DMS153 treated with DMSO at 0.1 percent for 48 hours (cell line): ENCODE measurements at regions not wholly inside any gene's neighbourhood (a gene's known extent, or its start where the extent isn't known, plus 50 kb on each side); places are given as distances from the start of the nearest gene placed in this dataset.

Experiments
- DNase-seq: peaks from one replicate; lab custom pipeline; 2025; ENCODE audit not compliant: unreplicated experiment; lab: John Stamatoyannopoulos, UW

DNA sequence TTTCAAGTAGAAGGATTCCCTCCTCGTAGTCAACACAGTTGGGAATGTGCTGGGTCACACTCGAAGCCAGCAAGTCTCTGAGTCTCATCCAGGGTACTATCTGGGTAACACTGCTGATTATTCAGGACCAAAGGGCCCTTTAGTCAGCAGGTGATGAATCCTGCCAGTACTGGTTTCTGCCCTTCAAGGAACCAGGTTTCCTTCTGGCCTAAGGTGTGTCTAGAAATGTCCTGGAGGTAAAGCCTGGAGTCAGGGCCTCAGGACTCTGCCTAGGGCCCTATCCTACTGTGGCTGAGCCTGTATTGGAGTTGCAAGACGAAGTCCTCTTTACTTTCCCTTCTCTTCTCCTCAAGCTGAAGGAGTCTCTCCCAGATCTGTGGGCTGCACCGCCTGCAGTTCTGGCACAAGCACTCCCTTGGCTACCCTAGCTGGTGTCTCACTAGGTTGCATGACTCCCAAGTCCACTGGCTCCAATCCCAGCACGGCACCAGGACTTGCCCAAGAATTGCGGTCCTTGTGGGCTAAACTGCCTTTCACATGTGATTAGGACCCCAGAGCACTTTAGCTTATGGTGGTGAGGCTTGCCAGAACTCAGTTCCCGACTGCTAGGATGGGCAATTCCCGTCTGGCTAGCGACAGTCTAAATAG is 193.7 kb upstream of the PDE3A start:
- DNase-seq = no peak

DNA sequence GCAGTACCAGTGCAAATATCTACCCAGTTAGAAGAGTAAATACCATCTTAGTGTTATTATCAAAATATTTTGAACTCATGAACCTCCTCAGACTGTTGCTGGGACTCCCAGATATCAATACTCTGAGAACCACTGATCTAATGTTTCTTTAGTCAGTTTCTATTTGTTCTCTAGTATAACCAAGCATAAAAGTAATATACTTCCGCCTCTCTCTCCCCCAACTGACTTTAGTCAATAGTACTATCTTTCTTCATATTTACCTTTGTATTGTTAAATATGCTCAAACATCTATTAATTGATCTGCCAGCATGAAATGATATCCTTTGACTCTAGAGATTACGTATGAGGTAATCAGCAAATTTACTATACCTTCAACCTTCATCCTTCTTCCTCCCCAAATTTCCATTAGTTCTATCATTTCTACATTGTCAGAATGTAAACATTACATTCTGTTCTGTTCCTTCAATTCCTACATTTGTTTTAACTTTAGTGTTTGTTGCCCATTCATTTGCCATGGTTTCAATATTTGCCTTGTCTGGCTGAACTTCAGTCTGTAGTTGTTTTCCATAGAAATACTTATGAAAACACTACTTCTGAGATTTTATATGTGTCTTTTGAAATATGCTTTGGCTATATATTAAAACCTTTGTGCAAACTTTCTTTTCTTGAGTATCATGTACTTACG is 192.5 kb upstream of the PDE3A start:
- DNase-seq = no peak

DNA sequence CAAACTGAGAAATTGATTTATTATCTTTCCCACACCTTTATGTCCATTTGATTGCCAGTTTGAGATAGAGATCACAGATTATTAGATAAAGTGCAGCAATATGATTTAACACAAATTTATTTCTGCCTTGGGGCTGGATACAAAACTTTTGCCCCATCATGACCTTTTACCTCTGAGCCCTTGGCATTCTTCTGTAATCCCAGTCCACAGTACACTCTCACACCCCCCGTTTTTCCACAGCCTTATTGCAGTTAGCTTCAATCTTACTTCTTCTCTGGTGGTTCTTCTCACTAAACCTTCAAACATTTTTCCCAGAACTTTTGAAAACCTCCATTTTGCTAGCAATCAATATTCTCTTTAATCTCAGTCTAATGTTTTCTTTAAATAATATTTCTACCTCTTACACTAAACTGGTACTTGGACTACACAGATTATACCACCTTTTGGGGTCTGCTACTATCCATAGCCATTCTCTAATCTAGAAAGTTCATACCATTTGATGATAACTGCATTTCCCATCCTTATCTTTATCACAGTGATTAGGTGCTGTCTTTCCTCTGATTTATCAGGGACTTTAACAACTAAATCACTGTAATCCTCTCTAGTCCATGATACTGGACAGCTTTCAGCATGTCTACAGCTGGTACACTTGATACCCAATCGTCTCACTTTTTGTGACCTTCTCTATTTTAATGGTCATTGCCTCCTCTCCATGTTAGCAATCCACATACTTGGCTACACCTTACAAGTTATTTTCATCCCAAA is 186.7 kb upstream of the PDE3A start:
- DNase-seq = no peak

DNA sequence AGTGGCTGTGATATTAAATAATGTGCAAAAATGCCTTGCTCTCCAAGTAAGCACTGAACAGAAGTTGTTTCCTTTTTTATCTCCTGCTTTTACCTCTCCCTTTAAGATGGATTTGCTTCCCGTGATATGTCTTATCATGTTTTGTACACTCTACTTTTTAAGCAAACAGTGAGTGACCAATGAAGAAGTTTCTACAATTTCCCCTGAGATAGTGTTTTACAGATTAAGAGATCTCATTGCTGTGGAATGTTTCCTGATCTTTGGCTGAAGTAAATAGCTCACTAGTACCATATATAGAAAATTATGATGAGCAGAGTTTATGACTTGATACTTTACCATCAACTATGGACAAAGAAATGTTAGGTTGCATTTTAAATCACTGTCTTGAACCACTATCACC is 184.8 kb upstream of the PDE3A start:
- no peak for DNase-seq

DNA sequence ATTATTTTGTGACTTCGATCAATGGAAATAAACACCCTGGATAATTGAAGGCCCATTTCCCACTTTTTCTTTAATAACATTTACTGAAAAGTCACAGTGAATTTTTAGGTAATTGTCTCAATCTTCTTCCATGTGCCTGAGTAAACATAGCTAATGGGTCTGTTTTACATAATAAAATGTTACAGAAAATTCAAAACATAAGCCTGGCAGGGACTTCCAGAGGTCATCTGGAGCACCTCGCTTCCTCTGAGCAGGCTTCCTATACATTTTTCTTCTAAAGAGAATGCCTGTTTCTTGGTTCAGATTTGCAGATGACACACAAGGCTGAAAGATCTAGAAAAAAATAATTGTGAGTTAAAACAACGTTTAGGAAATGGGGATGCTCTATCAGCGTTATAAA is 183.8 kb upstream of the PDE3A start:
- DNase-seq = no peak

DNA sequence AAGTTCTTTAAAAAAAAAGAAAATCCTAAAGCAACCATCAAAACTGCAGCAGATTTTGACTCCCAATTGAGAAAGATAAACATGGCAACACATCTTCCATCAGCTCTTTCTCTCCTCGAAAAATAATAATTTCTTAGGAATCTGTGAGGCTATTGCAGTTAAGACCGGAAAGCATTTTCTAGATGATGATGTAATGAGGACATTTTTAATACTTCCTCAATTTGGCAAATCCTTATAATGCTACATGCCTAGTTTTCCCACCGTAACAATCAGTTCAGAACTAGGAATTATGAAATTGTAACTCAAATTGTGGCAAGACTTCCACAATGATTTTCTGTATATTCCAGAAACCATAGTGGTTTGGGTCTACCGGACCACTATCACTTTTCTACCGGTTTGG is 180.9 kb upstream of the PDE3A start:
- no peak for DNase-seq

DNA sequence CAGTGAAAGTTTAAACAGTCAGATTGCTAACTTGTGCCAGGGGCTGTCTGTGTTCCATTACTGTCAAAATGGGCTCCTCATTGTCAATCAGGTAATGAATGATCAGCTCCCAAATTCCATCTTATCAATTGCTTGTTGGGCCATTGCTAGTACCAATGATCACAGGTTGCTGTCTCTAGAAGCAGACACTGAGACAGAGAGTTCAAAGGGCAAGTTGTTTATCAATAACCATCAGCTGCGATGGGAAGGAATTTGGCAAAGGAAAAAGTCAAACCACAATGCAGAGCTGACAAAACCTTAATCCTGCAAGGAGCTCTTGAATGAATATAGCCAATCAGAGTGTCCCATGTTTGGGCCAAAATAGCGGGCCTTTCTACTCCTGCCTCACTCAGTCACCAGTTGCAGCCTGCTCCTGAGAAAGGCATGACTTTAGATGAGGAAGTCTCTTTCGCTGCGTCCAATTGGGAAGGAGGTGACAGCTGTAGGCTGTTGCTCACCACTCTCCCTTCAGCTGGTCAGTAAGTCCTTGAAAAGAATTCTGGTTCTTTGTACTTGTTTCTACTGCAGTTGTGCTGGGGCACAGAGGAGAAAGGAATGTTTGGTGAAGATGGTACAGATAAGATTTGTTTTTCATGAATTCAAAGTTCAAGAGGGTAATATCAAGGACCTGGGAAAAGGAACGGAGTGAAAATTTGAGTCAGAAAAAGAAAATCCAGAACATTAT is 179.2 kb upstream of the PDE3A start:
- no peak for DNase-seq

DNA sequence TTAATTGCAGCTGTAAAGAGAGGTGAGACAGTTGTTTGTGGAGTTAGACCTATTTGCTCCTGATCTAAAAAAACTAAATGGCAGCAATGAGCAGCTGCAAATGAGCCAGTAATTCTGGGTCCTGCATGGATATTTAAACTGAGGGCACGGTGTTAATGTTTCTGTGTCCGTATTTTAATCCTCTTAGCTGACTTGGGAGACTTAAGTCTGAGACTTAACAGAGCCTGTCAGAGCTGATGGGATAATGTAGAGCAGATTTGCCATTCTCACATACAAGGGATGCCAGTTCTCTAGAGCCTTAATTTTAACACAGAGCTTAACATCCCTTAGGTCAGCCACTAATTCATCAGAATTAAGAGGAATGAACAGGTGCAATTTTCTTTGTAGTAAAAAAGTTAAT is 178.6 kb upstream of the PDE3A start:
- DNase-seq = no peak

DNA sequence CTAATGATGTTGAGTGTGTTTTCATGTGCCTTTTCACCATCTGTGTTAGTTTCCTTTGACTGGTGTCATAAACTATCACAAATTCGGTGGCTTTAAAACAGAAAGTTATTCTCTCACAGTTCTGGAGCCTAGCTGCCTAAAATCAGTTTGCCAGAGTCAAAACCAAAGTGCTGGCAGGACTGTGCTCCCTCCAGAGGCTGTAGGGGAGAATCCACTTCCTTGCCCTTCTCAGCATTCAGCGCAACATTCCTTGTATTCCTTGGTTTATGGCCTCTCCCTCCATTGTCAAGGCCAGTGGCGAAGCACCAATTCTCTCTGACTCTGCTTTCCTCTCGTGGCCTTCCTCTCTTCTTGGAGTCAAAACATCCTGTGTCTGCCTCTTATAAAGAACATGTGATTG is 174.2 kb upstream of the PDE3A start:
- DNase-seq = no peak

DNA sequence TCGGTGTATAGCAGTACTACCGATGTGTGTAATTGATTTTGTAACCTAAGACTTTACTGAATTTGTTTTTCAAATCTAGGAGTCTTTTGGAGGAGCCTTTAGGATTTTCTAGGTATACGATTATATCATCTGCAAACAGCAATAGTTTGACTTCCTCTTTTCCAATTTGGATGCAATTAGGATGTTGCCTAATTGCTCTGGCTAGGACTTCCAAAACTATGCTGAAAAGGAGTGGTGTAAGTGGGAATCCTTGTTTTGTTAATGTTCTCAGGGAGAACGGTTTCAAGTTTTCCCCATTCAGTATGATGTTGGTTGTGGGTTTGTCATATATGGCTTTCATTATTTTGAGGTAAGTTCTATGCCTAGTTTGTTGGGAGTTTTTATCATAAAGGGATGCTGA is 171.6 kb upstream of the PDE3A start:
- DNase-seq = no peak

DNA sequence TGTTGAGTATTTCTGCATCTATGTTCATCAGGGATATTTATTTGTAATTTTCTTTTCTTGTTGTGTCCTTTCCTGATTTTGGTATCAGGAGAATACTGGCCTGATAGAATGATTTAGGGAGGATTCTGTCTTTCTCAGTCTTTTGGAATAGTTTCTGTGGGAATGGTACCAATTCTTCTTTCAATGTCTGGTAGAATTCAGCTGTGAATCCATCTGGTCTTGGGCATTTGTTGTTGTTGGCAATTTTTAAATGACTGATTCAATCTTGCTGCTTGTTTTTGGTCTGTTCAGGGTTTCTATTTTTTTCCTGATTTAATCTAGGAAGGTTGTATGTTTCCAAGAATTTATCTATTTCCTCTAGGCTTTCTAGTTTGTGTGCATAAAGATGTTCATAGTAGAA is 170.9 kb upstream of the PDE3A start:
- DNase-seq = no peak

DNA sequence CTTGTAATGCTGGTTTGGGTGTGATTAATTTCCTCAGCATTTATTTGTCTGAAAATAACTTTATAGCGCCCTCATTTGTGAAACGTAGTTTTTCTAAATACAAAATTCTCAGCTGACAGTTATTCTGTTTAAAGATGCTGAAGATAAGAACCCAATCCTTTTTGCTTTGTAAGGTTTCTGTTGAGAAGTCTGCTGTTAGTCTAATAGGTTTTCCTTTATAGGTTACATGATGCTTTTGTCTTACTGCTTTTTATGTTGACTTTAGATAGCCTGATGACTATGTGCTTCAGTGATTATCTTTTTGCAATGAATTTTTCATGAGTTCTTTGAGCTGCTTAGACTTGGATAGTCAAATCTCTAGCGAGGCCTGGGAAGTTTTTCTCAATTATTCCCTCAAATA is 168.6 kb upstream of the PDE3A start:
- DNase-seq = no peak

DNA sequence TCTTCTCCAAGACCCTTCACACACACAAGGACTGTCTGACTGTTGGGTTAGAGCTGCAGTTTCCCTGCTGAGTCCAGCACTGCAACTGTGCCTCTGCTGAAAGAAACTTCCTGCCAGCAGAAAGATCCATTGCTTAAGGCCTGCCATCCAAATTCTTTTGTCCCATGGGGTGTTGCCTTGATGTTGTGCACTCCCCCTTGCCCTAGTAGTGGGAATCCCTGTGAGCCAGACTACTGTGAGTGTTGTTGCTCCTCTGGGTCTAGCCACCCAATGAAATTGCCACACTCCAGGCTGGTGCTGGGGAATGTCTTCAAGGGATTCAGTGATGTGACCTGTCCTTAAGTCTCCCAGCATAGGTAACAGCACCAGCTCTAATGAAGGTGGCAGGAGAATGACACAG is 166.6 kb upstream of the PDE3A start:
- DNase-seq = no peak

DNA sequence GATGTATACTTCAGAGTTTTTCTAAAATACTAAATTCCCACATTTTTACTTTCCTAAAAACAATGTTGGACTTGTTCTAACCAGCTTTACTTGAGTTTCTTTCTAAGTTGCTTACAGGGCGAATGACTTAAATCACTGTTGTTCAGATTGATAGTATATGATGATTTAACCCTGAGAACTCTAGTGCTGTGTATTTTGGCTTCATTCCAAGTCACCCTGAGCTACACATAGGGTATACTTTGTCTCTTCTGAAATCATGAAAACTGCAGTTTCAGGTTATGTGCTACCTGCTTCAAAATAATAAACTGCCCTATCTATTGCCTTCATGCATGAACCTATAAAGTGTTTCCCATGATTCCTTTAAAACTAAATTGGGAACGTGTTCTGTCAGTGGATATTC is 162.5 kb upstream of the PDE3A start:
- no peak for DNase-seq

DNA sequence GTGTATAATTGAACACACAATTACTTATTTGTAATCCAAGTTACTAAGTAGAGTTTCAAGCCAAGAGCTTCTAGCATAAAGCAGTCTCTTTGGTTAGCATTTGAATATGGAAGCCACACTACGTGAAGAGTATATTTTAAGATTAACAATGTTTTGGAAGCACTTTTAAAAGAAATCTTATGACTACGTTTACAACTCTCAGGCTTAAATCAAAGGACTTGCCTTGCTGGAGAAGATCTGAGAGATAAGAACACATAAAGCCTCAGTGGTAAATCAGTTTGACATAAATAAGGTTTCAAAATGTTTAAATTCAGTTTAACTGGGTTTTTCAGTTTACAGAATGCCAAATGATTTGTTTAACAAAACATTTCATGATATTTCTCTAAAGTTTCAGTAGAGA is 161.9 kb upstream of the PDE3A start:
- DNase-seq = no peak

DNA sequence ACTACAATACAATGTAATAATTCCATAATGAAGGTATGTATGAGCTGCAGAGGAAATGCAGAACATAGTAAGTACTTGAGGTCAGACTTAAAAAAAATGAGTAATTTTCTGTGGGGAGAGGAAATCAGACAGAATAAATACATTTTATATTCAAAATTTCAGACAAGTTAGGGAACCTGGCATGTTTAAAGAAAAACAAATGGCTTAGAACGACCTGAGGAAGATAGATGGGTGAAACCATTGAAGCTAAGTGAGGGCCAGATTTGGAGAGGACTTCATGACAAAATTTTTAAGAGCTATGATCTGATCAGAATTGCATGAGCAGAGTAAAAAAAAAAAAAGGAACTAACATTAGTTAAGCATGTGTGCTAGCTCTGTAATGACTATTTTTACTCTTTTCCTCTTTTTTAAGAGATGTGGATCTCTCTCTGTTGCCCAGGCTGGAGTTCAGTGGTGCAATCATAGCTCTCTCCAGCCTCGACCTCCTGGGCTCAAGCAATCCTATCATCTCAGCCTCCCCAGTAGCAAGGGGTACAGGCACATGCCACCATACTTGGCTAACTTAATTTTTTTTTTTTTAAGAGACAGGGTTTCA is 157.6 kb upstream of the PDE3A start:
- DNase-seq = no peak

DNA sequence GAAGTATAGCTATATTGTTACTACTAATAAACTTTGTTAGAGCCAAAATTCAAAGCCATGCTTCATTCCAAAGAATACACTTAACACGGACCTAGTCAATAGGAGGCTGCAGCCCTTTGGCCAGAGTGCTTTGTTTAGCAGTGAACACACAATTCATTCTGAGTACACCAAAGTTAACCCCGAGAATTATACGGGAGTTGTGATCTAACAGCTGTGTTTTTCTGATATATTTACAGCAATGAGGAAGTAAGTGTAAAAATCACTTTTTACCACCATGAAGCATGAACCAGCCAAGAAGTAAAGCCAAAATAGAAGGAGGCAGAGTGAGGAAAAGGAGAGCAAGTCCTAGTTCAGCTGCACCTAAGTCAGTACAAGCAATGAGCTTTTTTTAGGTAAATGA is 156.8 kb upstream of the PDE3A start:
- no peak for DNase-seq

DNA sequence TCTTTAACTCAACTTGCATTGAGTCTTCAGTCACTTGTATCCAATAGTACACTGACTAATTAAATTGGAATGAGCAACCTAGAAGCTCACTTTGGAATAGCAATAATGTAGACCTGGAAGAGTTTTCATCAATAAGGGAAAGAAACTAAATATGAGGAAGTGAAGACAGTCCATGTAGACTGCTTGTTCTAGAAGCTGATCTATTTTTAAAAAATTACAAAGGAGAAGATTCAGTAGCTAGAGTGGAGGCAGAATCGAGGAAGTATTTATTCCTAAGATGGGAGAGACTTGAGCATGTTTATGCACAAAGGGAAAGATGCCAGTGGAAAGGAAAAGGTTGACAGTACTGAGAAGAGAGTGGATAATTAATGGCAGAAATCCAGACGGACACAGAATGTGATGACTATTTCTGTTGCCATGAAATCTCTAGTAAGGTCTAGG is 156.3 kb upstream of the PDE3A start:
- no peak for DNase-seq

DNA sequence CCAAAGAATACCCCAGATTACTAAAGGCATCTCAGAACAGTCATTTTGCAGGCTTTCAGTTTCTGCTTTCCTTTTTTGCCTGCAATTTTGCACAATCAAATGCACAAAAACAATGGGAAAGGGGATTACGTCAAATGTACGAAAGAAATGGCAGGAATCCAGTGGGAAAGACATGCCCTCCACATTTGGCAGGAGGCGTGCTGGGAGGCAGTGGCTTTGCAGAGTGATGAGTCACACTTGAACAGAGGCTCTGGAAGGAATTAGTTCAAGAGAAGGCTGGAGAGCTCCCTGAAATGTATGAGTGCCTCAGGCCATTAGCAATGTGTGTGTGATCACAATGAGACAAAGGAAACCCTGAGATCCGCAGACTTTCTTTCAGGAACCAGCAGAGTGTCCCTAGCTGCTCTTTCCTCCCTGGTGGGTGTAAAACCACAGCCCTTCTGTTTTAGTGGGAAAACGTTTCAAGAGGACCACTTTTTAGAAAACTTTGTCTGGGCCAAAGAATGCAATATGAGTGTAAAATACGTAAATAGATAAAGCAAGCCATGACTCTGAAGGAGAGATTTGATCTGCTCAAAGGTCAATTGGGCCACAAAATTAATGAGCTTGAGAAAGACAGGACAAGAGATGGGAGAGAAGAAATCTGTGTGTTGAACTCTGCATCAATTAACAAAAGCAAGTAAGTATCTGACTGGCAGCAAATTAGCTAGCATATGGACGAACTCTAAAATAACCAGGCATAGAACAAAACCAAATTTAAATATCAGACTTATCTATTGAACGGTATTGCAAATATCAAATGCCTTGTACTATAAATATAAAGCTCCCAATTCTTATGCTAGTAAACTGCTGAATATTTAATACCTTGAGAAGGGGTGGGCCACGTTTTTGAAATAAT is 155.4 kb upstream of the PDE3A start:
- DNase-seq = peak; percentile 48
